IPS-20b (cell line): ENCODE measurements at regions not wholly inside any gene's neighbourhood (a gene's known extent, or its start where the extent isn't known, plus 50 kb on each side); places are given as distances from the start of the nearest gene placed in this dataset.

ENCODE experiments used
- H3K27ac ChIP-seq: one replicate; pipeline ENCODE4 v1.5.1; 2013; ENCODE audit warnings: low read length
- H3K27me3 ChIP-seq: 2 replicates; pipeline ENCODE4 v1.6.1; 2013; ENCODE audit warnings: mild to moderate bottlenecking, low read length, inconsistent platforms; ENCODE audit not compliant: insufficient read depth
- H3K36me3 ChIP-seq: 2 replicates; pipeline ENCODE4 v1.6.1; 2013; ENCODE audit warnings: low read depth, mild to moderate bottlenecking, inconsistent platforms, low read length, moderate library complexity; ENCODE audit not compliant: insufficient read depth
- H3K4me1 ChIP-seq: 2 replicates; pipeline ENCODE4 v1.6.1; 2013; ENCODE audit warnings: mild to moderate bottlenecking, control low read depth, inconsistent platforms, low read length, moderate library complexity; ENCODE audit not compliant: insufficient read depth
- H3K4me3 ChIP-seq: 2 replicates; pipeline ENCODE4 v1.5.1; 2013; ENCODE audit warnings: mild to moderate bottlenecking, low read length, inconsistent platforms
- H3K9ac ChIP-seq: 2 replicates; pipeline ENCODE4 v1.6.1; 2013; ENCODE audit warnings: low read depth, mild to moderate bottlenecking, inconsistent platforms, low read length, moderate library complexity
- H3K9me3 ChIP-seq: 2 replicates; pipeline ENCODE4 v1.6.1; 2013; ENCODE audit warnings: mild to moderate bottlenecking, low read depth, low read length, inconsistent platforms; ENCODE audit not compliant: insufficient read depth

GRCh38 chr17:53335443-53335842, 487.3 kb upstream of the KIF2B start:
- Histone ChIP-seq H3K36me3 (no peaks in the 10 kb centered on the region), H3K4me3 (no peak overlapping the region), H3K9me3 (peaks cover 12% of the 10 kb centered on the region), H3K4me1 (no peaks in the 10 kb centered on the region), H3K27me3 (no peaks in the 10 kb centered on the region), H3K27ac (no peak overlapping the region), H3K9ac (no peak overlapping the region)

DNA sequence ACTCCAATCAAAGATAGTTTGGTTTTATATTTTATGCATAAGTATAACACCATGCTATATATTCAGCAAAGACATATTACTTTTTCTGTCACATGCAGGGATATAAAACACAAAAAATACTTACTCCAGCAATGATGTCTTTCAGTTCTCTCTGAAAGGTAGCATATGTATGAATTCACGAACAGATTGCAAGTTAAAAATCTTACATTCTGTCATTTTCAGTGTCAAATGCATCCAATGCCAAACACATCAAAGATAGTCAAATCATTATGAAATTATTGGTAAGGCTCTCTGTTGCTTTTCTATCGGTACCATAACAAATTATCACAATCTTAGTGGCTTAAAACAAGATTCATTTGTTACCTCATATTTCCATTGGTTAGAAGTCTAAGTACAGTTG, 492.0 kb upstream of the KIF2B start:
- no peak overlapping the region for H3K4me3 ChIP-seq
- no peaks in the 10 kb centered on the region for H3K27me3 ChIP-seq
- no peaks in the 10 kb centered on the region for H3K4me1 ChIP-seq
- no peak overlapping the region for H3K27ac ChIP-seq
- H3K9me3 ChIP-seq = no peaks in the 10 kb centered on the region
- no peak overlapping the region for H3K9ac ChIP-seq
- no peaks in the 10 kb centered on the region for H3K36me3 ChIP-seq

DNA sequence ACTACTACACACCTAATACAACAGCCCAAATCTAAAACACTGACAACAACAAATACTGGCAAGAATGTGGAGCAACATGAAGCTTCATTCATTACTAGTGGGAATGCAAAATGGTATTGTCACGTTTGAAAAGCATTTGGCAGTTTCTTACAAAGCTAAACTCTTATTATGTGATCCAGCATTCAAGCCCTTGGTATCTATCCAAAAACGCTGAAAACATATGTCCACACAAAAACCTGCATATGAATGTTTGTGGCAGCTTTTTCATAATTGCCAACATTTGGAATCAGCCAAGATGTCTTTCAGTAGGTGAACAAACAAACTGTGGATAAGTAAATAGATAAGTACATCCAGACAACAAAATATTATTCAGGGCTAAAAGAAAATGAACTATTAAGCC, 501.1 kb upstream of the KIF2B start:
- Histone ChIP-seq H3K9me3 (peaks cover 10% of the 10 kb centered on the region), H3K27me3 (no peaks in the 10 kb centered on the region)

GRCh38 chr17:53319947-53320346, 502.8 kb upstream of the KIF2B start:
- H3K4me1 ChIP-seq = no peaks in the 10 kb centered on the region
- no peaks in the 10 kb centered on the region for H3K27me3 ChIP-seq
- H3K4me3 ChIP-seq = no peak overlapping the region
- no peak overlapping the region for H3K27ac ChIP-seq
- no peaks in the 10 kb centered on the region for H3K36me3 ChIP-seq
- no peak overlapping the region for H3K9ac ChIP-seq
- peaks cover 11% of the 10 kb centered on the region for H3K9me3 ChIP-seq

More for the DNA sequence above, 501.1 kb upstream of the KIF2B start:
- H3K27ac ChIP-seq = no peak overlapping the region
- no peaks in the 10 kb centered on the region for H3K36me3 ChIP-seq
- H3K9ac ChIP-seq = no peak overlapping the region
- no peak overlapping the region for H3K4me3 ChIP-seq
- no peaks in the 10 kb centered on the region for H3K4me1 ChIP-seq

- peaks cover 4% of the 10 kb centered on the region; the same call in 1 of the 2 replicates for H3K4me1 ChIP-seq
- no peak overlapping the region for H3K9ac ChIP-seq
- no peaks in the 10 kb centered on the region for H3K36me3 ChIP-seq
- peaks cover 11% of the 10 kb centered on the region for H3K9me3 ChIP-seq
- H3K4me3 ChIP-seq = no peak overlapping the region
- no peaks in the 10 kb centered on the region for H3K27me3 ChIP-seq
- H3K27ac ChIP-seq = no peak overlapping the region
These were observed 505.7 kb upstream of the KIF2B start for GRCh38 chr17:53316988-53317387.

DNA sequence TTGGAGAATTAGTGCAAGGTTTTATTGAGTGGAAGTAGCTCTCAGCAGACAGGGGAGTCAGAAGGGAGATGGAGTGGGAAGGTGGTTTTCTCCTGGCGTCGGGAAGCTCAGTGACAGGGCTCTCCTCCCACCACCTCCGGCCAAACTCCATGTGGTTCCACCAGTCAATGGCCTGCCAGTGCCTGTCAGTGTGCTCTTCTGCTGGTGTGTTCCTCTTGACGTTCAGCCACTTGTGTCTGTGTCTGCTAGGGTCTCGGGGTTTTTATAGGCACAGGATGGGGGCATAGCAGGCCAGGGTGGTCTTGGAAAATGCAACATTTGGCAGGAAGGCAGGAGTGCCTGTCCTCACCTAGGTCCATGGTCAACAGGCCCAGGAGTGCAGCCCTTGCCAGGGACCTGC, 506.7 kb upstream of the KIF2B start:
- Histone ChIP-seq H3K4me1 (peaks cover 4% of the 10 kb centered on the region; the same call in 1 of the 2 replicates), H3K27me3 (no peaks in the 10 kb centered on the region), H3K36me3 (no peaks in the 10 kb centered on the region), H3K9me3 (peaks cover 11% of the 10 kb centered on the region), H3K9ac (no peak overlapping the region), H3K4me3 (no peak overlapping the region), H3K27ac (no peak overlapping the region)

DNA sequence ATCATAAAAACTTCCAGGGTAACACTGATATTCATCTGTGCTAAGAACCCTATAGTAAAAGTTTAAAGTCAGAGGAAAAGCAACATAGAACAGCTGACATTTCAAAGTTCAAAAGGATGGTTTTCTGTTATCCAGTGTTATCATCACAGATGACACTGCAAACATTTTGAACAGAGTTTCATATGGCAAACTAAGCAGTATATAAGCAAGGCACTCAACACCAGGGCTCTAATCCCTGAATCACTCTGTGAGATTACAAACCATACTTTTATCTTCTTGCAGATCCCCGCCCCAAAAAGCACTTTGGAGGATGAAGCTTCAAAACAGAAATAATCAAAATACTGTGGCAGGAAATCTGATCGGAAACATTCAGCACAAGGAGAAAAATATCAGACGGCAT, 508.2 kb upstream of the KIF2B start:
- H3K4me1 ChIP-seq = peaks cover 4% of the 10 kb centered on the region; the same call in 1 of the 2 replicates
- no peak overlapping the region for H3K4me3 ChIP-seq
- H3K36me3 ChIP-seq = no peaks in the 10 kb centered on the region
- no peaks in the 10 kb centered on the region for H3K27me3 ChIP-seq
- no peak overlapping the region for H3K9ac ChIP-seq
- H3K27ac ChIP-seq = no peak overlapping the region
- H3K9me3 ChIP-seq = peaks cover 16% of the 10 kb centered on the region

- Histone ChIP-seq H3K27me3 (no peaks in the 10 kb centered on the region), H3K9me3 (peaks cover 19% of the 10 kb centered on the region), H3K9ac (no peak overlapping the region), H3K4me1 (peaks cover 4% of the 10 kb centered on the region; the same call in 1 of the 2 replicates), H3K27ac (no peak overlapping the region), H3K36me3 (no peaks in the 10 kb centered on the region), H3K4me3 (no peak overlapping the region)
These were observed 509.0 kb upstream of the KIF2B start for GRCh38 chr17:53313746-53314145.

DNA sequence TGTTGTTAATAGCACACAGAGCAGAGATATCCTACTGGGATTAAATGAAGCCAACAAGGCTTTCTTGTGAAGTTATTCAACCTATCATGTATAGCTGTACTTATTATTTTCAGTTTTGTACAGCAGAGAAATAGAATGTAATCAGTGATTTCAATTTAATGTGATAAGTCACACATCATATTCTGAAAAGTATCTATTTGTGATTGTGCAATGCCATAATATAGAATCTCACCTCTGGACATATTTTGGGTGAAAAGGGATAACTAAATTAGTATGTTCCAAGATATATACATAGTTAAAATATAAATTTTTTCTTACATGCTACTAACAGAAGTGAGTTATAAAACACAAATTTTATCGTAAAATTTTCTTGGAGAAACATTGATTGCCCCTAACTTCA, 544.3 kb upstream of the KIF2B start:
- Histone ChIP-seq H3K9me3 (no peaks in the 10 kb centered on the region), H3K9ac (no peak overlapping the region), H3K27me3 (no peaks in the 10 kb centered on the region), H3K27ac (no peak overlapping the region), H3K36me3 (no peaks in the 10 kb centered on the region), H3K4me3 (no peak overlapping the region), H3K4me1 (no peaks in the 10 kb centered on the region; the same call in 1 of the 2 replicates)

DNA sequence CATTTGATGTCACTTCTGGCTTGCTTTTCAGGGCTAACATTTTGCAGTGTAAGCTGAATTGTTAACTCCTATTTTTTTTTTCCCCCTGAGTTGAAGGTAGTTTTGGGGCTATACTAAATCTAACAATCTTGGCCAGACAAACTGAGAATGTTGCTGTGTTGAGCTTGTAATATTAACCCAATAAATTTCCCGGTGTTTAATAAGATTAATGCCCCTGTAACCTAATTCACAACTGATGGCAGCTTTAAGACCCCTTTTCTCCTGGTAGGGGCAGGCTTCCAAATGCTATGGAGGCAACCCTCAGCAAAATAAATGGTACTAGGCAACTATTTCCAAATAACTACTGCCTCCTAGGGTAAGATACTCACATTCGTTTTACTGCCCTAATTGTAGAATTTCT, 549.6 kb upstream of the KIF2B start:
- Histone ChIP-seq H3K9me3 (no peaks in the 10 kb centered on the region), H3K27ac (no peak overlapping the region), H3K27me3 (no peaks in the 10 kb centered on the region), H3K36me3 (no peaks in the 10 kb centered on the region), H3K4me1 (no peaks in the 10 kb centered on the region; the same call in 1 of the 2 replicates), H3K9ac (no peak overlapping the region), H3K4me3 (no peak overlapping the region)

DNA sequence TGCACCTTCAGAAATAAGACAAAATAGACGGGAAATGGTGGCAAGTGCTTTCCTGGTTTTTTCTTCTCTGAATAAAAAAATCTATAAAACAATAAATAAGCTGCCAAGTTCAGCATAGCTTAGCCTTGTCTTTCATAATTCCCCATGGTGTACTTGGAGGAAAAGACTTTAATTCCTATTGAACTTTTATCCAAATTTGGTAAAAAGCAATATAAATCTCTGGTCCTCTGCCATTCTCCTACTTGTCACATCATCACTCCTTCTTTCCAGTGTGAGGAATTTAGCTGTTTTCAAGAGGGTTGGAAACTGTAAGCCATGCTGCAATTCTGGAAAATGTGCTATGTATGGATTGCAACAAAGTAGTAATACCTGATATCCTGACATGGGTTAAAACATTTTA, 551.8 kb upstream of the KIF2B start:
- Histone ChIP-seq H3K27ac (no peak overlapping the region), H3K4me3 (no peak overlapping the region), H3K4me1 (no peaks in the 10 kb centered on the region; the same call in 1 of the 2 replicates), H3K9ac (no peak overlapping the region), H3K9me3 (no peaks in the 10 kb centered on the region), H3K36me3 (no peaks in the 10 kb centered on the region), H3K27me3 (no peaks in the 10 kb centered on the region)

DNA sequence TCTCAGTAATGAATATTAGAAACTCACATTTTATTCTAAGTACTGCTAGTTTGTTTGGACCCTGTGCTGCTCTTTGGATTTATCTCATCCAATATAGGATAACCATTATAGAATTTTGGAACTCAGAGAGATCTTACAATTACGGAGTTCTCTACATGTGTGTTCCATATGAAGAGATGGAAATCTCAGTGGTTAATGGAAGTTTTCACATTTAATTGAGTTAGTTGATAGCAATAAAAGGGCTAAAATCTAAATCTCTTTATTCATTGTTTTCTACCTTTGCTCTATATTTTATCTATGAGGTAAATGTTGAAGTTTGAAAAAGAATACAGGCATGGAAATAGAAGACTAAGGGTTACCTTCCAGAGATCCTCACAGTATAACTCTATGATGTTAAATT, 558.0 kb upstream of the KIF2B start:
- H3K4me3 ChIP-seq = no peak overlapping the region
- H3K4me1 ChIP-seq = no peaks in the 10 kb centered on the region
- no peaks in the 10 kb centered on the region for H3K9me3 ChIP-seq

More for the DNA sequence above, 558.0 kb upstream of the KIF2B start:
- no peak overlapping the region for H3K27ac ChIP-seq
- H3K36me3 ChIP-seq = no peaks in the 10 kb centered on the region
- no peak overlapping the region for H3K9ac ChIP-seq
- no peaks in the 10 kb centered on the region for H3K27me3 ChIP-seq
